ENCODE measurements at regions not wholly inside any gene's neighbourhood (a gene's known extent, or its start where the extent isn't known, plus 50 kb on each side); places are given as distances from the start of the nearest gene placed in this dataset.

DNA sequence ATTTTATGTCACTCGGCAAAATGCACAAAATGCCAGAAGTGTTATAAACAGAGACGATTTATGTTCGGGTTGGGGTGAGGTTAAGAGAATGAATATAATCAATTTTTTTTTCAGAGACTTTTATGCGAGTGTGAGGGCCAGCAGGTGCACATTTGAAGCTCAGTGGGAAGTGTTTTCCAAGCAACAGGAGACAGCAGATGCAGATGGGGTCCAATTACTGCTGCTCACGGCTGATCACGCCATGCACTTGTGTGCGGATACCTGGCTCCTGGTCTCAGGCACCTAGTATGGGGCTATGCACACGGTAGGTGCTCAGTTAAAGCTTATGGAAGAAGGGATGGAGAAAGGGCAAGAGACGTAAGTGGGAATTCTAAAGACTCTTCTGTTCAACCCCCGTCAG, 249.1 kb downstream of the MIAT start:
- no peak for DNase-seq (ENCODE audit: extremely low read depth, insufficient read length)
- no peak for TF ChIP-seq CTCF (IDR thresholded peaks at IDR 0.05; ENCODE audit: insufficient read depth, low read length, poor library complexity, severe bottlenecking)
- Histone ChIP-seq H3K36me3 (ENCODE audit: control insufficient read depth, insufficient read depth, low read length) (no peaks in the 10 kb centered on the region), H3K27me3 (replicated peaks; ENCODE audit: control insufficient read depth, insufficient read depth, low read length) (no peaks in the 10 kb centered on the region; the same call in none of the 2 replicates), H3K4me3 (replicated peaks; ENCODE audit: low read depth, low read length) (no peak overlapping the region)

DNA sequence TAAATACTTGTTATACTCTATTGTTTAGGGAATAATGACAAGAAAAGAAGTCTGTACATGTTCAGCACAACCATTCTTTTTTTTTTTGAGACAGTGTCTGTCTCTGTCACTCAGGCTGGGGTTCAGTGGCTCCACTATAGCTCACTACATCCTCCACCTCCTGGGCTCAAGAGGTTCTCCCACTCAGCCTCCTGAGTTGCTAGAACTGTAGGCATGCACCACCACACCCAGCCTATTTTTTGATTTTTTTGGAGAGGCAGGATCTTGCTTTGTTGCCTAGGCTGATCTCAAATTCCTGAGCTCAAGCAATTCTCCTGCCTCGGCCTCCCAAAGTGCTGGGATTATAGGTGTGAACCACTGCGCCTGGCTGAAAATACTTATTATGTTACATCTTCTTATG, 250.0 kb downstream of the MIAT start:
- Histone ChIP-seq H3K27me3 (replicated peaks; ENCODE audit: control insufficient read depth, insufficient read depth, low read length) (no peaks in the 10 kb centered on the region; the same call in none of the 2 replicates), H3K36me3 (ENCODE audit: control insufficient read depth, insufficient read depth, low read length) (no peaks in the 10 kb centered on the region), H3K4me3 (replicated peaks; ENCODE audit: low read depth, low read length) (no peak overlapping the region)
- DNase-seq (ENCODE audit: extremely low read depth, insufficient read length): no peak
- no peak for TF ChIP-seq CTCF (IDR thresholded peaks at IDR 0.05; ENCODE audit: insufficient read depth, low read length, poor library complexity, severe bottlenecking)

DNA sequence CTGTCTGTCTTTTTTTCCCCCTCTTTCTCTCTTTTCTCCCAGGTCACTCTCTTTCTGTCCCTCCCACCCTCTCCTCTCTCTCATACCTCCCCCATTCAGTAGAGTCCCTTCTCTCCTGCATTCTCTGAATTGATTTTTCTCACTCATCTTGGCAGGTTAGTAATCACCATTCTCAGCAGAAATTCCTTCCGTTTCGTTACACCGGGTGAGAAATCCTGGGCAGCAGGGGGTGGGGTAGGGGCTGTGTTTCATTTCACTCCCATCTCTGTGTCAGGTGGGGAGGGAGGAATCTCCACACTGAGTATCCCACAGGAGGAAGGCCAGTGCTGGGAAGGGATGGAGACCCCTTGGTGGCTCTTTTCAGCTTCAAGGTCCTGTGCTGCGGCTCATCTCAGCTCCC, 253.5 kb downstream of the MIAT start:
- H3K4me3 ChIP-seq (replicated peaks; ENCODE audit: low read depth, low read length): no peak overlapping the region
- DNase-seq (ENCODE audit: extremely low read depth, insufficient read length): no peak
- no peaks in the 10 kb centered on the region for H3K36me3 ChIP-seq (ENCODE audit: control insufficient read depth, insufficient read depth, low read length)
- no peaks in the 10 kb centered on the region; the same call in none of the 2 replicates for H3K27me3 ChIP-seq (replicated peaks; ENCODE audit: control insufficient read depth, insufficient read depth, low read length)
- TF ChIP-seq CTCF (IDR thresholded peaks at IDR 0.05; ENCODE audit: insufficient read depth, low read length, poor library complexity, severe bottlenecking): no peak

DNA sequence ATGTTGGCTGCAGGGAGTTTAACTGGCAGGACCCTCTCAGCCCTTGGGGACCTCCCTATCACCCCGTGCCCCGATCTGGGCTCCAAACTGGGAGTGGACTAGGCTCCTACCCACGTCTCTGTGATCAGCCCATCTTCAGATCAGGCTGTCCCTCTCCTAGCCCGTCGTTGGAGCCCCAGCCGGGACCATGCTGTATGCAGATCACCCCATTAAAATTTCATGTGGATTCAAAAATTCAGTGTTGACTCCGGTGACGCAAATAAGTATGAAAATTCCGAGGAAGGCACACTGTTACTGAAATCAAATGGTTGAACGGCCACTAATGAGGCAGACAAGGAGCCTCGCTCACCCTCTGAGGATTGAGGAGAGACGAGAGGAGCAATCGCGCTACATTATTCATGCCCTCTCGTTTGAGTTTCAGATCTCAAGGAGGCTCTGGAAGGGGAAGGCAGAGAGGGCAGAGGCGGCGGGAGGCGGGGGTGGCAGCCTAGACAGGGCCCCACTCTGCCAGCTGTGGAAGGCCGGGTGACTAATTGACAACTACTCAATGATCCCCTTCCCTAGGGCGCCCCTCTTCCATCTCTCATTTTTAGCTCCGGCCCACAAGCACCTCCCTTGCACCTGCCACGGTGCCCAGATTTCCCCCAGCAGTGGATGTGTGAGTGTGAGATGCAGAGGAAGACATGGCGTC, 255.4 kb downstream of the MIAT start:
- H3K36me3 ChIP-seq (ENCODE audit: control insufficient read depth, insufficient read depth, low read length): no peaks in the 10 kb centered on the region
- H3K27me3 ChIP-seq (replicated peaks; ENCODE audit: control insufficient read depth, insufficient read depth, low read length): no peaks in the 10 kb centered on the region; the same call in none of the 2 replicates
- H3K4me3 ChIP-seq (replicated peaks; ENCODE audit: low read depth, low read length): no peak overlapping the region
- TF ChIP-seq CTCF (IDR thresholded peaks at IDR 0.05; ENCODE audit: insufficient read depth, low read length, poor library complexity, severe bottlenecking): no peak
- no peak for DNase-seq (ENCODE audit: extremely low read depth, insufficient read length)

DNA sequence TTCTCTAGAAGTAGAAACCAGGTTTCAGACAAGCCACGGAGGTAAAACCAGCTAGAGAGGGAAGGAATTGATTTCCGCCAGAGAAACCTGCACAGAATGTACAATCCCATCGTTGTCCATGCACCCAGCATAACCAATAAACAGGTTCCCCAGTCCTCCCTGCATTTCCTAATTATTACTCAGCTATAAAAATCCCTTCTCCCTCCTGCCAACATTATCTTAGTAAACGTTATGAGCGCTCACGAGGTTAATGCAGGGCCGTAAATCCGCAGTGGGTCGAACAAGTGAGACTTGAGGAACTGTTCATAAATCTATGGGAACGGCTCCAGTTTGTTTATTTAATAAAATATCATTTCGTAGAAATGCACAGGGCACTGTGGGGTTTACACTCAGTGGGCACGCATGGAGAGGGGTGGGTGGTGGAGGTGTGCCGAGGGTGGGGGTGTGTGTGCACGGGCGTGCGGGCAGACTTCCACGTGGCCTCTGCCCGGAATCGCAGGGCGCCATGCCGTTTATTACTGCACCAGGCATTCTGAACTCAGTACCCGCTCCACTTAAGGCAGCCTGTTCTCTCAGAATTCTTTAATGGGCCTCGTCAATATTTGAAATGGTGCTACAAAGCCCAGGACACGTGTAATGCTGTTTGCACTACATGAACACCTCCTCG, 257.3 kb downstream of the MIAT start:
- TF ChIP-seq CTCF (IDR thresholded peaks at IDR 0.05; ENCODE audit: insufficient read depth, low read length, poor library complexity, severe bottlenecking): no peak
- no peak for DNase-seq (ENCODE audit: extremely low read depth, insufficient read length)
- H3K27me3 ChIP-seq (replicated peaks; ENCODE audit: control insufficient read depth, insufficient read depth, low read length): no peaks in the 10 kb centered on the region; the same call in none of the 2 replicates
- no peaks in the 10 kb centered on the region for H3K36me3 ChIP-seq (ENCODE audit: control insufficient read depth, insufficient read depth, low read length)
- no peak overlapping the region for H3K4me3 ChIP-seq (replicated peaks; ENCODE audit: low read depth, low read length)

All from GM06990 (cell line).